Islet precursor cell (in vitro differentiated cells): ENCODE measurements at regions not wholly inside any gene's neighbourhood (a gene's known extent, or its start where the extent isn't known, plus 50 kb on each side); places are given as distances from the start of the nearest gene placed in this dataset.

Experiments
- DNase-seq: peaks from one replicate; pipeline ENCODE4 v3.0.0-alpha.2; 2018

GRCh38 chr2:193590831-193591230 is 1396.1 kb upstream of the TMEFF2 start:
- no peak for DNase-seq

DNA sequence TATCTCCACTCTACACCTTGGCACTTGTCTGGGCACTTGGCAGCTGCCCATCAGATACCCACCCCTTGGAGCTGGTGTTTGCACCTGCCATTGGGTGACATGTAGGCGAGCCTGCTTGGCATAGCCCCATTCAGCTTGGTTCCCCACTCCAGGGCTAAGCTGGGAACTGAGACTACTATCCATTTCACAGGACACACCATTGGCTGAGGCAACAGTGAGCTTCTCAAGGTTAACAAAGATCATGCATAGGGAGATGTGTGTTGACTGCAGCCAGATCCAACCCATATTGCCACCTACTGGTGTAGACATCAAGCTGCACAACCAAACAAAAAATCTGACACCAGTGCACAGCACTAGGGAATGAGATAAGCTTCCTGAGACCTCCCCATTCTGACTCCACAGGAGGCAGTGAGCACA is 1389.8 kb upstream of the TMEFF2 start:
- peak; percentile 75 for DNase-seq

DNA sequence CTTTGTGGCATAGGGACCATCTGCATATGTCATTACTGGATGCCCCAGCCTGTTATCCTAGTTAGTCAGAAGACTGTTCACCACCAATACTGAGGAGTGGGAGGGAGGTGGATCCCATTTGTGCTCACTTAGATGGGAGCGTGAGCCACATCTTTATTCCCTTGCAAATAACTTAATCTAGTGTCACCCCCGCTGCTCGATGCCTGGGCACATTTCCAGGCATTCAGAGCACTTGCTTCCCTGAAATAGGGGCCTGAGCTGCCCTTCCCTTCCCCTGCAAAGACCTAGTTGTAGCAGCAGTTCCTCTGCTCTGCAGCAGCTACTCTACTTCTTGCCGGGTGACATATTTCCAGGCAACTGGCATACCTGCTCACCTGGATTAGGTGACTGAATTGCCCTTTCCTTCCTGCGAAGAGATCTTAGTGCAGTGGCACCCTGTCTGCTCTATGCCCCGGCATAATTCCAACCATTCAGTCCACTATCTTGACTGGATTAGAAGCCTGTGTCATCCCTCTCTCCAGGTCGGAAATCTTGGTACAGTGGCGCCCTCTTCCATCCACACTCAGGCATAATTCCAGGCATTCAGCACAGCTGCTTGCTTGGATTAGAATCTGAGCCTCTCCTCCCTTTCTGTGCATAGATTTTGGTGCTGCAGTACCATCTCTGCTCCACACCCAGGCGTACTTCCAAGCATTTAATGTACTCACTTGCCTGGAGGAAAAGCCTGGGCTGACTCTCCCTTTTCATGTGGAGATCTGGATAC is 1389.1 kb upstream of the TMEFF2 start:
- DNase-seq, result peak; percentile 80

GRCh38 chr2:193581807-193582206 is 1387.1 kb upstream of the TMEFF2 start:
- no peak for DNase-seq

GRCh38 chr2:193580176-193580950 is 1385.6 kb upstream of the TMEFF2 start:
- DNase-seq, result no peak

GRCh38 chr2:193566886-193567285 is 1372.2 kb upstream of the TMEFF2 start:
- DNase-seq, result no peak

- DNase-seq, result no peak
These were observed 1371.5 kb upstream of the TMEFF2 start for GRCh38 chr2:193566276-193566675.

GRCh38 chr2:193562031-193562430 is 1367.3 kb upstream of the TMEFF2 start:
- DNase-seq, result no peak

- no peak for DNase-seq
These were observed 1366.3 kb upstream of the TMEFF2 start for GRCh38 chr2:193561054-193561453.

DNA sequence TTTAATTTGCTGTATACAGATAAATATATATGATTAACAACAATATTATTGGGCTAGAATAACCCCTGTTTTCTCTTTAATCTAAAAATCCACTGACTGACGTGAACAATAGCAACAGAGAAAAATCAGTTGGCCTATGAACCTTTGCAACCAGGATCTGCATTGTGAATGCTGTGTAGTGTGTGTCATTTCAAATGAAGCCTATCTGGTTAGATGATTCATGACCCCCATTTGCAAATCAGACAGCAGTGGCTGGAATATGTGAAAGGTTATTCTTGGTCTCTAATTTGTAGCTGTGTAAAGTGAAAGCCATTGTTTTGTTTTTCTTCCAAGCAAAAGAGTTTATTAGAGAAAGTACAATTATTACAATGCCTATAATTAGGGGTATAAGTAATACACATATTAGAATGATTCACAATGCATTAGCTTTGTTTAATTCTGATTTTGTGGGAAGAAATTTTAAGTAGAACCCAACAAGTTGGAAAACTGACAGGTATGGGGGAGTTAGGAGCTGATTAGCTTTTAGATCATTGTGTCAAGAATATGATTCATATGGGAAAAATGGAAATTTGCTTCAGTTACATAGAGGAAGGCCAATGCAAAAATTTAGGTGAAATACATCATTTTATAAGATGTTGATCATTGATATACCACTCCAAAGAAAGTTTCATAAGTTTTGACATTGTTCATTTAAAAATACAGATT is 1362.2 kb upstream of the TMEFF2 start:
- no peak for DNase-seq

DNA sequence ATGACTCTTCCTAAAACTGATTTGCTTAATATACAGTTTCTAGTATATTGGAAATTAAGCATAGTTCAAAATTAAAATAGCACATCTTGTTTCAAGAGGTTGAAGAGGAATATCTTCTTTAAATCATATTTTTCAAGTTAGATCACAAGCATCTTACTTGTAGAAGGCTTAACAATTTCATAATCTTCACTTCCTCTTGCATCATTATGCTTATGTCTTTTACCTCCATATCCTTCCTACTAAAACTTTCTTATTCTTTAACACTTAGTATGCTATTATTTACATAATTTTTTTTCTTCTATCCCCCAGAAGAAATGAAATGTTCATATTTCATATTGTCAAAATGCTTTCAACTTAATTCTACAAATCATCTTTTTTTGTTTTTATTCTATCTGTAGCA is 1354.9 kb upstream of the TMEFF2 start:
- no peak for DNase-seq

- no peak for DNase-seq
These were observed 1348.0 kb upstream of the TMEFF2 start for GRCh38 chr2:193542762-193543161.

- no peak for DNase-seq
These were observed 1344.5 kb upstream of the TMEFF2 start for GRCh38 chr2:193539188-193539587.

- no peak for DNase-seq
These were observed 1343.3 kb upstream of the TMEFF2 start for GRCh38 chr2:193538061-193538460.

DNA sequence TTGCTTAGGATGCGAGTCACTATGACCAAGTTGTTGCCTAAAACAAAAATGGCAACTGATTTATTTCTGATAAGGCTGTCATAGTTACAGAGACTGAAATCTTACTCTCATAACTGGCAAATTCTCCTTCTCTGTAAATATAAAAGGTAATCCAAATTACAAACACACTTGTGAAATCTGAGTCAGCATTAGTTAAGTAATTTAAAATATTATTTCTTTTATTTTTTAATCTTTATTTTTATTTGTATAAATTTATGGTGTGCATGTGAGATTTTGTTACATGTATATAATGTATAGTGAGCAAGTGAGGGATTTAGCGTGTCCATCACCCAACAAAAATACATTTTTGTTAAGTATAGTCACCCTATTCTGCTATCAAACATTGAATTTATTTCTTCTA is 1342.8 kb upstream of the TMEFF2 start:
- no peak for DNase-seq

DNA sequence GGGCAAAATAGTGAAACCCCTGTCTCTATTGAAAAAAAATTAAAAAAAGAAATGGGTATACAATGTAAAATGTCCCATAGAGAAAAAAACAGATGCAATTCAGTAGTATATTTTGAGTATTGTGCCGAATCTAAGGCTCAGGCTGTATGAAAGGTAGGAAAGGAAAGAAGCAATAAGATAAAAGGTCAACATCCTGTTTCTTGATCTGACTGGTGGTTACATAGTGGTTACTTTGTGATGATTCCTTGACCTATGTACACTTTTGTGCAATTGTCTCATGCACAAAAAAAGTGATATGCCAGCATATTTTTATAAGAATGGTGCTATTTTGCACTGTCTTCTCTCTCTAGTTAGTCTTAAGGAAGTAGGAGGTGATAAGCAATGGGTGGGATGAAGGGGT is 1333.7 kb upstream of the TMEFF2 start:
- no peak for DNase-seq

DNA sequence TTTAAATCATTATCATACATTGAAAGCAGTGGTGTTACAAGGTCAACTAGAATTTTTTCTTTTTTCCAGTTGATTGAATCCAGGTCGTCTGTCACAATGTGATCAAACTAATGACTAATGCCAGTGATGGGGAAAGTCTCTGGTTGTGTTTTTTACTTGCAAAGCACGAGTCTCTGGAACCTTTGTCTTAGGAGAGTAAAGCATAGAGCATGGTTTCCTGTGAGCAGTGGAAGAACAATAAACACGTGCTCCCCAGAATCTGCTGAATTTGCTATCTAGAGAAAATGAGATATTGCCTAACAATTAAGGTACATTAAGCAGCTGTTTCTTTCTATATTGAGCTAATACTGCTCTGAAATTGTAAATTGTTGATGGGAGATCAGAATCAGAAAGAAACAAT is 1332.4 kb upstream of the TMEFF2 start:
- DNase-seq, result no peak

GRCh38 chr2:193523662-193524061 is 1328.9 kb upstream of the TMEFF2 start:
- DNase-seq, result no peak

DNA sequence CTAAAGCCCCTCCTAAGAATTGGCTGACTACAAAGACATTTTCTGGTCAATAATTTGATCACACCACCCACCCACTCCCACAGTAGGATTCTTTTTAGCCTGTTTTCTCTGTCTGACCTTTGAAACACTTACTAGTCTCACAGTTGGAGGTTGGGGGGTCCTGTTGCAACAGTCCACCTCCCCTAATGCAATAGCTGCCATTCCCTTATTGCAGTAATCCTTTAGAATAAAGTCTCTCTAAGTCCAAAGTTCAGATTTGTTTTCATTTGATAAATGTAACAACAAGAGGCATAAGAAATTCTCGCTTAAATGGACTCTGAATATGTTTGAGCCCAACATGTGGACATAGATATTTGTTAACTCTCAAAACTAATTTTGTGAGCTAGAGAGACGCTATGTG is 1326.8 kb upstream of the TMEFF2 start:
- no peak for DNase-seq

- no peak for DNase-seq
These were observed 1326.2 kb upstream of the TMEFF2 start for GRCh38 chr2:193520709-193521458.

GRCh38 chr2:193518041-193518817 is 1323.5 kb upstream of the TMEFF2 start:
- DNase-seq, result peak; percentile 62

- no peak for DNase-seq
These were observed 1322.9 kb upstream of the TMEFF2 start for GRCh38 chr2:193517615-193518014.
